ENCODE measurements at regions not wholly inside any gene's neighbourhood (a gene's known extent, or its start where the extent isn't known, plus 50 kb on each side); places are given as distances from the start of the nearest gene placed in this dataset.
A peak's percentile ranks its signal among the peaks of the same experiment; 100 is the strongest.

- Mint-ChIP-seq H3K27me3 (ENCODE audit: low read depth) (no peaks in the 10 kb centered on the region), H3K4me3 (no peak overlapping the region), H3K27ac (ENCODE audit: unreplicated experiment) (no peak overlapping the region), H3K9me3 (peaks cover 9% of the 10 kb centered on the region), H3K36me3 (ENCODE audit: low read depth) (peaks cover 3% of the 10 kb centered on the region), H3K4me1 (no peaks in the 10 kb centered on the region)
- TF ChIP-seq CTCF (conservative IDR thresholded peaks at IDR 0.05) = no peak
- no peak for DNase-seq (ENCODE audit: low read depth, low spot score)
Observed at GRCh38 chr4:66266035-66266434, 595.7 kb upstream of the EPHA5 start.

- H3K4me1 Mint-ChIP-seq = no peaks in the 10 kb centered on the region
- H3K27me3 Mint-ChIP-seq (ENCODE audit: low read depth) = no peaks in the 10 kb centered on the region
- DNase-seq (ENCODE audit: low read depth, low spot score) = no peak
- H3K27ac Mint-ChIP-seq (ENCODE audit: unreplicated experiment) = no peak overlapping the region
- H3K36me3 Mint-ChIP-seq (ENCODE audit: low read depth) = peaks cover 5% of the 10 kb centered on the region
- peak; percentile 43 for TF ChIP-seq CTCF (conservative IDR thresholded peaks at IDR 0.05)
- no peak overlapping the region for H3K4me3 Mint-ChIP-seq
- peaks cover 9% of the 10 kb centered on the region for H3K9me3 Mint-ChIP-seq
Observed at GRCh38 chr4:66252291-66252690, 582.0 kb upstream of the EPHA5 start.

- DNase-seq (ENCODE audit: low read depth, low spot score) = no peak
- H3K36me3 Mint-ChIP-seq (ENCODE audit: low read depth) = peaks cover 5% of the 10 kb centered on the region
- TF ChIP-seq CTCF (conservative IDR thresholded peaks at IDR 0.05) = no peak
- H3K9me3 Mint-ChIP-seq = peaks cover 15% of the 10 kb centered on the region
- no peaks in the 10 kb centered on the region for H3K27me3 Mint-ChIP-seq (ENCODE audit: low read depth)
- no peak overlapping the region for H3K4me3 Mint-ChIP-seq
- no peak overlapping the region for H3K27ac Mint-ChIP-seq (ENCODE audit: unreplicated experiment)
- no peaks in the 10 kb centered on the region for H3K4me1 Mint-ChIP-seq
Observed at GRCh38 chr4:66246643-66247042, 576.4 kb upstream of the EPHA5 start.

GRCh38 chr4:66235876-66236275 is 565.6 kb upstream of the EPHA5 start:
- no peak overlapping the region for H3K4me3 Mint-ChIP-seq
- H3K27ac Mint-ChIP-seq (ENCODE audit: unreplicated experiment) = no peak overlapping the region
- H3K27me3 Mint-ChIP-seq (ENCODE audit: low read depth) = no peaks in the 10 kb centered on the region
- H3K36me3 Mint-ChIP-seq (ENCODE audit: low read depth) = no peaks in the 10 kb centered on the region
- no peaks in the 10 kb centered on the region for H3K9me3 Mint-ChIP-seq
- DNase-seq (ENCODE audit: low read depth, low spot score) = no peak
- no peaks in the 10 kb centered on the region for H3K4me1 Mint-ChIP-seq
- TF ChIP-seq CTCF (conservative IDR thresholded peaks at IDR 0.05) = no peak

- Mint-ChIP-seq H3K27me3 (ENCODE audit: low read depth) (no peaks in the 10 kb centered on the region), H3K9me3 (no peaks in the 10 kb centered on the region), H3K36me3 (ENCODE audit: low read depth) (no peaks in the 10 kb centered on the region), H3K27ac (ENCODE audit: unreplicated experiment) (no peak overlapping the region), H3K4me3 (no peak overlapping the region), H3K4me1 (no peaks in the 10 kb centered on the region)
- no peak for DNase-seq (ENCODE audit: low read depth, low spot score)
- TF ChIP-seq CTCF (conservative IDR thresholded peaks at IDR 0.05) = no peak
Observed at GRCh38 chr4:66229885-66230284, 559.6 kb upstream of the EPHA5 start.

- H3K9me3 Mint-ChIP-seq = no peaks in the 10 kb centered on the region
- no peak for DNase-seq (ENCODE audit: low read depth, low spot score)
- no peaks in the 10 kb centered on the region for H3K36me3 Mint-ChIP-seq (ENCODE audit: low read depth)
- no peak overlapping the region for H3K4me3 Mint-ChIP-seq
- no peaks in the 10 kb centered on the region for H3K27me3 Mint-ChIP-seq (ENCODE audit: low read depth)
- H3K27ac Mint-ChIP-seq (ENCODE audit: unreplicated experiment) = no peak overlapping the region
- H3K4me1 Mint-ChIP-seq = no peaks in the 10 kb centered on the region
- TF ChIP-seq CTCF (conservative IDR thresholded peaks at IDR 0.05) = no peak
Observed at GRCh38 chr4:66225539-66225938, 555.2 kb upstream of the EPHA5 start.
